Endothelial cell of umbilical vein (primary cell): ENCODE measurements at regions not wholly inside any gene's neighbourhood (a gene's known extent, or its start where the extent isn't known, plus 50 kb on each side); places are given as distances from the start of the nearest gene placed in this dataset.

ENCODE experiments used
- BruUV-seq: library from RNA; stranded (reverse); fragments of 400-500 nt; replicated peaks from 2 replicates; lab custom pipeline; 2021; lab: Mats Ljungman, UMichigan
- CTCF ChIA-PET: fragments of 300-600, 350-600 bp; sonication (Branson Sonifier 250); formaldehyde crosslinking; loops from one replicate; lab custom pipeline; 2021; ENCODE audit warnings: antibody characterized with exemption, inconsistent platforms; lab: Charles Lee
- POLR2A ChIA-PET: fragments of 300-600, 350-600 bp; sonication (Branson Sonifier 250); formaldehyde crosslinking; loops from one replicate; lab custom pipeline; 2021; ENCODE audit warnings: antibody characterized with exemption, inconsistent platforms; lab: Charles Lee
- DNase-seq: peaks from one replicate; pipeline ENCODE4 v3.0.0-alpha.2; 2011; ENCODE audit warnings: low read depth, low spot score
- FAIRE-seq: peaks from 2 replicates; lab custom pipeline; 2011; peaks lifted over from hg19 to GRCh38; lab: Jason Lieb, UNC
- H2AFZ ChIP-seq: 2 replicates; pipeline ENCODE4 v1.6.0; 2012; ENCODE audit warnings: low read depth, low read length, control low read depth, inconsistent platforms
- H3K27ac ChIP-seq: 2 replicates; pipeline ENCODE4 v1.5.1; 2011; ENCODE audit warnings: low read depth, mild to moderate bottlenecking, control low read depth, low read length, moderate library complexity; ENCODE audit not compliant: insufficient read depth
- H3K27me3 ChIP-seq, 2 experiments: 2 replicates each; pipeline versions ENCODE4 v1.6.0 to v1.6.1; 2011; ENCODE audit warnings: low read length in 2 of 2, mixed read lengths in 1 of 2; ENCODE audit not compliant: control insufficient read depth in 2 of 2, insufficient read depth in 2 of 2
- H3K36me3 ChIP-seq, 2 experiments: 2 replicates in 1 of 2; 3 replicates in 1 of 2; pipeline ENCODE4 v1.5.1; 2011; ENCODE audit warnings: low read length in 2 of 2, mild to moderate bottlenecking in 1 of 2, moderate library complexity in 1 of 2; ENCODE audit not compliant: control insufficient read depth in 2 of 2, insufficient read depth in 2 of 2; ENCODE audit errors: extremely low read depth in 1 of 2
- H3K4me1 ChIP-seq: 3 replicates; pipeline ENCODE4 v1.5.1; 2011; ENCODE audit warnings: mild to moderate bottlenecking, low read length; ENCODE audit not compliant: control insufficient read depth, insufficient read depth; ENCODE audit errors: extremely low read depth
- H3K4me2 ChIP-seq: 2 replicates; pipeline ENCODE4 v1.6.1; 2011; ENCODE audit warnings: low read length, control low read depth, mixed read lengths; ENCODE audit not compliant: insufficient read depth
- H3K4me3 ChIP-seq, 3 experiments: fragments of 200-600 bp in 1 of 3; sonication (generic), shearing (Covaris generic) in 1 of 3; replicated peaks in 1 of 3; 2 replicates each; pipeline ENCODE4 v1.5.1; 2011 to 2016; ENCODE audit warnings: control low read depth in 3 of 3, low read length in 3 of 3, mild to moderate bottlenecking in 2 of 3, inconsistent platforms in 1 of 3, low read depth in 1 of 3, moderate library complexity in 1 of 3; ENCODE audit not compliant: insufficient read depth in 1 of 3
- H3K79me2 ChIP-seq: 2 replicates; pipeline ENCODE4 v1.6.0; 2012; ENCODE audit warnings: low read length, inconsistent platforms; ENCODE audit not compliant: control insufficient read depth, insufficient read depth
- H3K9ac ChIP-seq: replicated peaks from 2 replicates; pipeline ENCODE3; 2011; ENCODE audit warnings: low read length, control low read depth; ENCODE audit not compliant: insufficient read depth; ENCODE audit errors: extremely low read depth
- H3K9me1 ChIP-seq: replicated peaks from 3 replicates; pipeline ENCODE4 v1.6.0; 2011; ENCODE audit warnings: mild to moderate bottlenecking, low read length; ENCODE audit not compliant: control insufficient read depth, insufficient read depth; ENCODE audit errors: extremely low read depth
- H3K9me3 ChIP-seq: replicated peaks from 2 replicates; pipeline ENCODE4 v1.5.1; 2012; ENCODE audit warnings: low read length, inconsistent platforms; ENCODE audit not compliant: control insufficient read depth, insufficient read depth
- H4K20me1 ChIP-seq: replicated peaks from 2 replicates; pipeline ENCODE3; 2011; ENCODE audit warnings: mild to moderate bottlenecking, low read length; ENCODE audit not compliant: control insufficient read depth, insufficient read depth; ENCODE audit errors: extremely low read depth
- EZH2 ChIP-seq: IDR thresholded peaks from 2 replicates; pipeline ENCODE4 v1.6.1; 2012; ENCODE audit warnings: borderline replicate concordance, low read depth, mild to moderate bottlenecking, moderate library complexity, low read length, inconsistent platforms; ENCODE audit not compliant: severe bottlenecking
- FOS ChIP-seq: IDR thresholded peaks from 2 replicates; pipeline ENCODE4 v1.6.1; 2011; ENCODE audit warnings: mild to moderate bottlenecking, low read length, moderate library complexity, borderline replicate concordance; ENCODE audit not compliant: insufficient read depth
- GATA2 ChIP-seq: IDR thresholded peaks from 2 replicates; pipeline ENCODE4 v1.7.0; 2011; ENCODE audit warnings: low read depth, mild to moderate bottlenecking, moderate library complexity, mixed read lengths, low read length; ENCODE audit not compliant: insufficient read length, insufficient read depth
- JUN ChIP-seq: IDR thresholded peaks from 2 replicates; pipeline ENCODE4 v1.6.1; 2011; ENCODE audit warnings: borderline replicate concordance, low read depth; ENCODE audit not compliant: insufficient read length, insufficient read depth
- MYC ChIP-seq: IDR thresholded peaks from one replicate; pipeline ENCODE4 v1.6.1; 2011; ENCODE audit warnings: mild to moderate bottlenecking, low read depth, low read length
- POLR2A ChIP-seq: IDR thresholded peaks from 2 replicates; pipeline ENCODE4 v1.6.1; 2012; ENCODE audit warnings: low read depth, mild to moderate bottlenecking, control low read depth, low read length
- POLR2AphosphoS5 ChIP-seq: IDR thresholded peaks from 2 replicates; pipeline ENCODE4 v1.6.1; 2012; ENCODE audit warnings: low read depth, mild to moderate bottlenecking, control low read depth, low read length, moderate library complexity; ENCODE audit not compliant: insufficient read depth
- dilution Hi-C: fragments of 300-500 bp; cut with MboI; formaldehyde crosslinking; loops from one replicate; pipeline ENCODE4 v1.15.0; 2019; ENCODE audit warnings: low sequenced_read_pairs; ENCODE audit not compliant: extremely low pct_ligation_motif_present
- intact Hi-C: fragments of 100-400 bp; cut with micrococcal nuclease; formaldehyde crosslinking; loops from one replicate; pipeline ENCODE4 v1.10.0; 2022
- TF ChIP-seq, protein P1 (sequence below), 2 donors: IDR thresholded peaks; 1 replicate in 1 of 2; 2 replicates in 1 of 2; pipeline ENCODE4 v1.5.1; 2011; ENCODE audit warnings: low read length in 2 of 2, mild to moderate bottlenecking in 2 of 2, moderate library complexity in 2 of 2, control low read depth in 1 of 2, inconsistent platforms in 1 of 2, low read depth in 1 of 2; ENCODE audit not compliant: insufficient read depth in 1 of 2; ENCODE audit errors: extremely low read depth in 1 of 2
- TF ChIP-seq, protein P2 (sequence below): IDR thresholded peaks from 2 replicates; pipeline ENCODE4 v1.6.1; 2011; ENCODE audit not compliant: insufficient read depth, insufficient read length

DNA sequence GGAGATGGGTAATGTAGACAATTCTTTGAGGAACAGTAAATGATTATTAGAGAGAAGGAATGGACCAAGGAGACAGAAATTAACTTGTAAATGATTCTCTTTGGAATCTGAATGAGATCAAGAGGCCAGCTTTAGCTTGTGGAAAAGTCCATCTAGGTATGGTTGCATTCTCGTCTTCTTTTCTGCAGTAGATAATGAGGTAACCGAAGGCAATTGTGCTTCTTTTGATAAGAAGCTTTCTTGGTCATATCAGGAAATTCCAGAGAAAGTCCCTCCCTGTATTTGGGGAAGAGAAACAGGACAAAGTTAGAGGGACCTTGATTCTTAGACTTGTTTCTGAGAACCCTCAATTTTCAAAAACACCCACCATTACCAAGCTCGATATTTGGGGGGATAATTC, 109.1 kb upstream of the PRSS16 start:
- peaks cover 24% of the 10 kb centered on the region for H3K4me1 ChIP-seq
- no peak for FAIRE-seq
- ChIA-PET POLR2A (interaction anchor here (2.1 kb wide), 1 partner anchor 9 kb away, joined by 4 read pairs; no protein-coding TSS in a partner anchor), CTCF (interaction anchor here (1.0 to 1.6 kb wide), 2 partner anchors 11 to 15 kb away, joined by 4 to 6 read pairs; no protein-coding TSS in a partner anchor)
- no peaks in the 10 kb centered on the region for H3K36me3 ChIP-seq
- DNase-seq = no peak
- intact Hi-C loops (loop anchor here (10.0 kb wide), 1 partner anchor 814 kb away; no protein-coding TSS in a partner anchor), dilution Hi-C loops (no loop called here)
- H3K4me2 ChIP-seq = peak overlapping the region; percentile 94
- no TSS peak for BruUV-seq
- H3K4me3 ChIP-seq = no peak overlapping the region
- no peaks in the 10 kb centered on the region for H4K20me1 ChIP-seq
- TF ChIP-seq FOS (no peak), JUN (no peak), MYC (no peak), GATA2 (no peak), EZH2 (no peak), POLR2AphosphoS5 (no peak), POLR2A (no peak)
- TF ChIP-seq, protein P1, sequence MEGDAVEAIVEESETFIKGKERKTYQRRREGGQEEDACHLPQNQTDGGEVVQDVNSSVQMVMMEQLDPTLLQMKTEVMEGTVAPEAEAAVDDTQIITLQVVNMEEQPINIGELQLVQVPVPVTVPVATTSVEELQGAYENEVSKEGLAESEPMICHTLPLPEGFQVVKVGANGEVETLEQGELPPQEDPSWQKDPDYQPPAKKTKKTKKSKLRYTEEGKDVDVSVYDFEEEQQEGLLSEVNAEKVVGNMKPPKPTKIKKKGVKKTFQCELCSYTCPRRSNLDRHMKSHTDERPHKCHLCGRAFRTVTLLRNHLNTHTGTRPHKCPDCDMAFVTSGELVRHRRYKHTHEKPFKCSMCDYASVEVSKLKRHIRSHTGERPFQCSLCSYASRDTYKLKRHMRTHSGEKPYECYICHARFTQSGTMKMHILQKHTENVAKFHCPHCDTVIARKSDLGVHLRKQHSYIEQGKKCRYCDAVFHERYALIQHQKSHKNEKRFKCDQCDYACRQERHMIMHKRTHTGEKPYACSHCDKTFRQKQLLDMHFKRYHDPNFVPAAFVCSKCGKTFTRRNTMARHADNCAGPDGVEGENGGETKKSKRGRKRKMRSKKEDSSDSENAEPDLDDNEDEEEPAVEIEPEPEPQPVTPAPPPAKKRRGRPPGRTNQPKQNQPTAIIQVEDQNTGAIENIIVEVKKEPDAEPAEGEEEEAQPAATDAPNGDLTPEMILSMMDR (IDR thresholded peaks at IDR 0.05; ENCODE audit: extremely low read depth in 1 of 2, insufficient read depth in 1 of 2, low read depth in 1 of 2, low read length in 2 of 2) = no peak
- TF ChIP-seq, protein P2, sequence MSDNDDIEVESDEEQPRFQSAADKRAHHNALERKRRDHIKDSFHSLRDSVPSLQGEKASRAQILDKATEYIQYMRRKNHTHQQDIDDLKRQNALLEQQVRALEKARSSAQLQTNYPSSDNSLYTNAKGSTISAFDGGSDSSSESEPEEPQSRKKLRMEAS = no peak
- peaks cover 2% of the 10 kb centered on the region for H3K79me2 ChIP-seq
- H3K9me1 ChIP-seq = no peaks in the 10 kb centered on the region
- peak overlapping the region; percentile 62 for H2AFZ ChIP-seq
- H3K9me3 ChIP-seq = no peaks in the 10 kb centered on the region
- no peak overlapping the region for H3K9ac ChIP-seq
- peak overlapping the region; percentile 56 for H3K27ac ChIP-seq
- no peaks in the 10 kb centered on the region for H3K27me3 ChIP-seq
